H9 (cell line): ENCODE measurements at regions not wholly inside any gene's neighbourhood (a gene's known extent, or its start where the extent isn't known, plus 50 kb on each side); places are given as distances from the start of the nearest gene placed in this dataset.

Source experiments
- DNase-seq: peaks from one replicate; pipeline ENCODE4 v3.0.0-alpha.2; 2017
- H2AFZ ChIP-seq: one replicate; pipeline ENCODE4 v1.6.1; 2013; ENCODE audit warnings: mild to moderate bottlenecking, low read length, control low read depth, moderate library complexity
- H2AK5ac ChIP-seq: 2 replicates; pipeline ENCODE4 v1.6.1; 2013; ENCODE audit warnings: low read length, control low read depth, mixed read lengths; ENCODE audit not compliant: insufficient read length
- H2BK120ac ChIP-seq: one replicate; pipeline ENCODE4 v1.6.1; 2013; ENCODE audit warnings: low read depth, mild to moderate bottlenecking, low read length, control low read depth, inconsistent platforms; ENCODE audit not compliant: poor library complexity, severe bottlenecking
- H2BK12ac ChIP-seq: 2 replicates; pipeline ENCODE4 v1.6.1; 2013; ENCODE audit warnings: low read length, control low read depth, mixed read lengths, low read depth; ENCODE audit not compliant: insufficient read length
- H2BK15ac ChIP-seq: 2 replicates; pipeline ENCODE4 v1.6.1; 2013; ENCODE audit warnings: low read depth, low read length, control low read depth
- H2BK20ac ChIP-seq: one replicate; pipeline ENCODE4 v1.6.1; 2013; ENCODE audit warnings: low read depth, mild to moderate bottlenecking, low read length, control low read depth, inconsistent platforms; ENCODE audit not compliant: poor library complexity, severe bottlenecking
- H2BK5ac ChIP-seq: 2 replicates; pipeline ENCODE4 v1.6.1; 2013; ENCODE audit warnings: low read length, control low read depth, mixed read lengths; ENCODE audit not compliant: insufficient read length
- H3K14ac ChIP-seq: 2 replicates; pipeline ENCODE4 v1.6.1; 2013; ENCODE audit warnings: low read length, control low read depth; ENCODE audit not compliant: insufficient read depth
- H3K18ac ChIP-seq: 2 replicates; pipeline ENCODE4 v1.6.1; 2013; ENCODE audit warnings: low read depth, mild to moderate bottlenecking, mixed read lengths, low read length, control low read depth; ENCODE audit not compliant: insufficient read length
- H3K23ac ChIP-seq: 2 replicates; pipeline ENCODE4 v1.6.1; 2013; ENCODE audit warnings: low read length, control low read depth, mixed read lengths, low read depth; ENCODE audit not compliant: insufficient read length
- H3K23me2 ChIP-seq: 2 replicates; pipeline ENCODE4 v1.6.1; 2013; ENCODE audit warnings: low read depth, mild to moderate bottlenecking, mixed read lengths, low read length, control low read depth; ENCODE audit not compliant: insufficient read length, poor library complexity, severe bottlenecking
- H3K27ac ChIP-seq: 2 replicates; pipeline ENCODE4 v1.5.1; 2013; ENCODE audit warnings: low read length, control low read depth, mixed read lengths, low read depth; ENCODE audit not compliant: insufficient read length
- H3K27me3 ChIP-seq: 2 replicates; pipeline ENCODE4 v1.6.1; 2013; ENCODE audit warnings: low read length, control low read depth, inconsistent platforms; ENCODE audit not compliant: insufficient read depth
- H3K4ac ChIP-seq: 2 replicates; pipeline ENCODE4 v1.6.1; 2013; ENCODE audit warnings: low read depth, mild to moderate bottlenecking, control low read depth, inconsistent platforms, low read length, moderate library complexity
- H3K4me1 ChIP-seq: 2 replicates; pipeline ENCODE4 v1.6.1; 2013; ENCODE audit warnings: low read length, control low read depth, inconsistent platforms; ENCODE audit not compliant: insufficient read depth
- H3K4me2 ChIP-seq: 2 replicates; pipeline ENCODE4 v1.6.1; 2013; ENCODE audit warnings: low read length, control low read depth, mixed read lengths; ENCODE audit not compliant: insufficient read length, insufficient read depth
- H3K56ac ChIP-seq: 2 replicates; pipeline ENCODE4 v1.6.1; 2013; ENCODE audit warnings: low read depth, mild to moderate bottlenecking, mixed read lengths, low read length, control low read depth; ENCODE audit not compliant: insufficient read length
- H3K79me1 ChIP-seq: 2 replicates; pipeline ENCODE4 v1.6.1; 2013; ENCODE audit warnings: low read depth, mild to moderate bottlenecking, moderate library complexity, low read length, control low read depth, inconsistent platforms; ENCODE audit not compliant: insufficient read depth, poor library complexity, severe bottlenecking
- H3K79me2 ChIP-seq: 2 replicates; pipeline ENCODE4 v1.6.1; 2013; ENCODE audit warnings: low read length, control low read depth, inconsistent platforms; ENCODE audit not compliant: insufficient read depth
- H3K9ac ChIP-seq: 2 replicates; pipeline ENCODE4 v1.6.1; 2013; ENCODE audit warnings: low read length, control low read depth, mixed read lengths; ENCODE audit not compliant: insufficient read length; ENCODE audit errors: extremely low read depth
- H3K9me3 ChIP-seq: one replicate; pipeline ENCODE4 v1.6.1; 2013; ENCODE audit warnings: low read depth, low read length, inconsistent platforms; ENCODE audit not compliant: control insufficient read depth
- H3T11ph ChIP-seq: one replicate; pipeline ENCODE4 v1.6.1; 2013; ENCODE audit warnings: mild to moderate bottlenecking, low read length, control low read depth, inconsistent platforms
- H4K20me1 ChIP-seq: one replicate; pipeline ENCODE4 v1.6.1; 2013; ENCODE audit not compliant: control insufficient read depth, insufficient read length, insufficient read depth
- H4K5ac ChIP-seq: 2 replicates; pipeline ENCODE4 v1.6.1; 2013; ENCODE audit warnings: low read depth, mild to moderate bottlenecking, mixed read lengths, low read length, control low read depth; ENCODE audit not compliant: insufficient read length
- H4K8ac ChIP-seq: replicated peaks from 2 replicates; pipeline ENCODE4 v1.6.1; 2013; ENCODE audit warnings: low read length, control low read depth, mixed read lengths, low read depth; ENCODE audit not compliant: insufficient read length
- H4K91ac ChIP-seq: 2 replicates; pipeline ENCODE4 v1.6.1; 2013; ENCODE audit warnings: low read depth, mild to moderate bottlenecking, moderate library complexity, mixed read lengths, low read length, control low read depth; ENCODE audit not compliant: insufficient read length
- H3K27ac Mint-ChIP-seq, 3 experiments: 2 replicates in 2 of 3; 3 replicates in 1 of 3; pipeline ENCODE4 v1.8.0; 2020 to 2021; ENCODE audit warnings: mixed read lengths in 3 of 3, mild to moderate bottlenecking in 1 of 3, moderate library complexity in 1 of 3
- H3K27me3 Mint-ChIP-seq: 2 replicates; pipeline ENCODE4 v1.8.0; 2021; ENCODE audit warnings: low read depth, mild to moderate bottlenecking, moderate library complexity, mixed read lengths
- H3K36me3 Mint-ChIP-seq, 3 experiments: 2 replicates in 2 of 3; 3 replicates in 1 of 3; pipeline ENCODE4 v1.8.0; 2020 to 2021; ENCODE audit warnings: low read depth in 3 of 3, mixed read lengths in 3 of 3; ENCODE audit not compliant: insufficient read depth in 1 of 3
- H3K4me1 Mint-ChIP-seq, 2 experiments: 2 replicates each; pipeline ENCODE4 v1.8.0; 2020; ENCODE audit warnings: mixed read lengths in 2 of 2
- H3K4me3 Mint-ChIP-seq, 2 experiments: 2 replicates in 1 of 2; 3 replicates in 1 of 2; pipeline ENCODE4 v1.8.0; 2020 to 2021; ENCODE audit warnings: mild to moderate bottlenecking in 2 of 2, mixed read lengths in 2 of 2, moderate library complexity in 1 of 2
- H3K9me3 Mint-ChIP-seq, 2 experiments: 2 replicates in 1 of 2; 3 replicates in 1 of 2; pipeline ENCODE4 v1.8.0; 2020; ENCODE audit warnings: mild to moderate bottlenecking in 2 of 2, mixed read lengths in 2 of 2, moderate library complexity in 1 of 2
- whole genome bisulfite sequencing: extraction: QIAGEN DNeasy Blood & Tissue Kit; methylation state at CpG from one replicate; pipeline ENCODE4 v1.1.7; 2013; ENCODE audit warnings: missing lambda C conversion rate, low lambda C conversion rate, mixed read lengths; ENCODE audit not compliant: insufficient read length; ENCODE audit errors: extremely low coverage; 5-methylcytosine and 5-hydroxymethylcytosine counted together
- TF ChIP-seq, protein P1 (sequence below): fragments of 200-600 bp; sonication (generic); conservative IDR thresholded peaks from 3 replicates; pipeline ENCODE4 v1.8.0; 2021; ENCODE audit warnings: antibody characterized with exemption, mild to moderate bottlenecking

DNA sequence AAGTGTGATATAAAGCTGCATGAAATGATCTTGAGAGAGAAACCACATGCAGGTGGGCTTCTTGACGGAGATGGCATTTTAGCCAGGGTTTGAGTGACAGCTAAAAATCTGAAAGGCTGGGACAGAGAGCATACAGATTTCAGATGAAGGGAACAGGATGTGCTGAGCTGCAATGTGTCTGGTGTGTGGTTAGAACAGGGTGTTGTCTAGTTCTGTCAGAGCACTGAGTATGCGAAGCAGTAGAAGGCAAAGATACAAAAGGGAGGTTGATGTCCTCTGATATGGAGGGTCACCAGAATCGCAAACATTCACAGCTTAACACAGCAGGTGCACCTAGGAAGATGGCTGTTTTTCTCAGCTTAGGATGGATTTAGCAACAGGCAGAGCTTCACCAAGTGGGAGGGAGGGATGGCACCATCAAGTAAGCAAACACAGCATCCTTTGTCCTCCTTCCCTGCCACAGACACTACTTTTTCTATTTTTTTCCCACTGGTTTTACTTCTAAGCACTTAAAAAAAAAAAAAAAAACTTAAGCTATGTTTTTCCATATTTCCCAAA is 182.5 kb downstream of the TMX3 start:
- H3K27me3 Mint-ChIP-seq, result no peaks in the 10 kb centered on the region
- H3K27ac Mint-ChIP-seq, result no peak overlapping the region
- no peak for DNase-seq
- H3K4me2 ChIP-seq, result no peak overlapping the region
- H2BK15ac ChIP-seq, result no peak overlapping the region
- TF ChIP-seq, protein P1, sequence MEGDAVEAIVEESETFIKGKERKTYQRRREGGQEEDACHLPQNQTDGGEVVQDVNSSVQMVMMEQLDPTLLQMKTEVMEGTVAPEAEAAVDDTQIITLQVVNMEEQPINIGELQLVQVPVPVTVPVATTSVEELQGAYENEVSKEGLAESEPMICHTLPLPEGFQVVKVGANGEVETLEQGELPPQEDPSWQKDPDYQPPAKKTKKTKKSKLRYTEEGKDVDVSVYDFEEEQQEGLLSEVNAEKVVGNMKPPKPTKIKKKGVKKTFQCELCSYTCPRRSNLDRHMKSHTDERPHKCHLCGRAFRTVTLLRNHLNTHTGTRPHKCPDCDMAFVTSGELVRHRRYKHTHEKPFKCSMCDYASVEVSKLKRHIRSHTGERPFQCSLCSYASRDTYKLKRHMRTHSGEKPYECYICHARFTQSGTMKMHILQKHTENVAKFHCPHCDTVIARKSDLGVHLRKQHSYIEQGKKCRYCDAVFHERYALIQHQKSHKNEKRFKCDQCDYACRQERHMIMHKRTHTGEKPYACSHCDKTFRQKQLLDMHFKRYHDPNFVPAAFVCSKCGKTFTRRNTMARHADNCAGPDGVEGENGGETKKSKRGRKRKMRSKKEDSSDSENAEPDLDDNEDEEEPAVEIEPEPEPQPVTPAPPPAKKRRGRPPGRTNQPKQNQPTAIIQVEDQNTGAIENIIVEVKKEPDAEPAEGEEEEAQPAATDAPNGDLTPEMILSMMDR, result no peak
- peaks cover 10 to 21% of the 10 kb centered on the region in 2 experiments for H3K4me1 Mint-ChIP-seq
- no peak overlapping the region for H3K56ac ChIP-seq
- no peak overlapping the region for H3T11ph ChIP-seq
- H4K91ac ChIP-seq, result no peak overlapping the region
- no peaks in the 10 kb centered on the region for H3K23me2 ChIP-seq
- no peak overlapping the region for H2AK5ac ChIP-seq
- H3K14ac ChIP-seq, result no peak overlapping the region
- no peak overlapping the region for H4K5ac ChIP-seq
- H3K4ac ChIP-seq, result no peak overlapping the region
- no peak overlapping the region for H3K9ac ChIP-seq
- WGBS, result no CpG with 5 or more reads among the region's 3 CpGs
- no peak overlapping the region for H3K4me3 Mint-ChIP-seq
- H3K9me3 ChIP-seq, result no peaks in the 10 kb centered on the region
- no peaks in the 10 kb centered on the region for H4K20me1 ChIP-seq
- H3K79me1 ChIP-seq, result no peaks in the 10 kb centered on the region
- no peaks in the 10 kb centered on the region for H3K27me3 ChIP-seq
- no peak overlapping the region for H3K23ac ChIP-seq
- H2BK20ac ChIP-seq, result no peak overlapping the region
- no peak overlapping the region for H3K18ac ChIP-seq
- no peaks in the 10 kb centered on the region for H3K4me1 ChIP-seq
- no peaks in the 10 kb centered on the region for H3K79me2 ChIP-seq
- no peak overlapping the region for H2AFZ ChIP-seq
- H2BK12ac ChIP-seq, result no peak overlapping the region
- no peak overlapping the region for H2BK5ac ChIP-seq
- no peak overlapping the region for H3K27ac ChIP-seq
- no peak overlapping the region for H2BK120ac ChIP-seq
- no peaks in the 10 kb centered on the region for H3K36me3 Mint-ChIP-seq
- no peak overlapping the region for H4K8ac ChIP-seq
- H3K9me3 Mint-ChIP-seq, result no peaks in the 10 kb centered on the region
